RWPE2 (cell line): ENCODE measurements at regions not wholly inside any gene's neighbourhood (a gene's known extent, or its start where the extent isn't known, plus 50 kb on each side); places are given as distances from the start of the nearest gene placed in this dataset.

Experiments used
- ATAC-seq: fragments of 200-7000 bp; cut with Tn5 transposase; 3 replicates; pipeline ENCODE4 v1.9.1; 2021; ENCODE audit warnings: low read depth
- DNase-seq: peaks from one replicate; pipeline ENCODE4 v3.0.0-alpha.2; 2020; ENCODE audit warnings: low spot score
- H3K27ac ChIP-seq: fragments of 450-650 bp; 2 replicates; pipeline ENCODE4 v1.5.1; 2017; ENCODE audit warnings: mild to moderate bottlenecking; ENCODE audit not compliant: poor library complexity, severe bottlenecking
- H3K27me3 ChIP-seq: fragments of 250-450 bp; sonication (Bioruptor Pico); 2 replicates; pipeline ENCODE4 v1.5.1; 2021; ENCODE audit warnings: mild to moderate bottlenecking, moderate library complexity; ENCODE audit not compliant: insufficient read depth, poor library complexity, severe bottlenecking
- H3K36me3 ChIP-seq: fragments of 250-450 bp; sonication (Bioruptor Pico); 2 replicates; pipeline ENCODE4 v1.5.1; 2020; ENCODE audit warnings: low read depth, mild to moderate bottlenecking, moderate library complexity
- H3K4me1 ChIP-seq: fragments of 250-450 bp; sonication (Bioruptor Pico); 2 replicates; pipeline ENCODE4 v1.5.1; 2021; ENCODE audit warnings: mild to moderate bottlenecking, moderate library complexity; ENCODE audit not compliant: insufficient read depth, poor library complexity, severe bottlenecking
- H3K4me3 ChIP-seq: fragments of 250-450 bp; sonication (Bioruptor Pico); 2 replicates; pipeline ENCODE4 v1.5.1; 2021; ENCODE audit warnings: mild to moderate bottlenecking, moderate library complexity; ENCODE audit not compliant: severe bottlenecking
- H3K9me3 ChIP-seq: fragments of 250-450 bp; sonication (Bioruptor Pico); 2 replicates; pipeline ENCODE4 v1.5.1; 2021; ENCODE audit warnings: mild to moderate bottlenecking, moderate library complexity; ENCODE audit not compliant: severe bottlenecking
- CTCF ChIP-seq: fragments of 450-650 bp; IDR thresholded peaks from one replicate; pipeline ENCODE4 v1.5.1; 2017; ENCODE audit warnings: mild to moderate bottlenecking, moderate library complexity; ENCODE audit not compliant: poor library complexity, severe bottlenecking

GRCh38 chr1:118617916-118618315 is 370.2 kb downstream of the TBX15 start:
- Histone ChIP-seq H3K27me3 (peaks cover 5% of the 10 kb centered on the region), H3K27ac (no peak overlapping the region), H3K4me3 (no peak overlapping the region), H3K9me3 (no peaks in the 10 kb centered on the region), H3K36me3 (no peaks in the 10 kb centered on the region), H3K4me1 (no peaks in the 10 kb centered on the region)
- no peak for ATAC-seq
- no peak for TF ChIP-seq CTCF
- DNase-seq: no peak

- DNase-seq (no peak), ATAC-seq (no peak)
- no peak for TF ChIP-seq CTCF
- no peak overlapping the region for H3K27ac ChIP-seq
- H3K4me3 ChIP-seq: no peak overlapping the region
- no peaks in the 10 kb centered on the region for H3K4me1 ChIP-seq
- H3K9me3 ChIP-seq: no peaks in the 10 kb centered on the region
- no peaks in the 10 kb centered on the region for H3K36me3 ChIP-seq
- H3K27me3 ChIP-seq: peaks cover 5% of the 10 kb centered on the region
Observed at GRCh38 chr1:118615066-118615465, 373.1 kb downstream of the TBX15 start.

- DNase-seq: no peak
- Histone ChIP-seq H3K27ac (no peak overlapping the region), H3K4me3 (no peak overlapping the region), H3K36me3 (no peaks in the 10 kb centered on the region), H3K27me3 (no peaks in the 10 kb centered on the region), H3K9me3 (no peaks in the 10 kb centered on the region), H3K4me1 (no peaks in the 10 kb centered on the region)
- TF ChIP-seq CTCF: no peak
- ATAC-seq: no peak
Observed at GRCh38 chr1:118589238-118589846, 398.8 kb downstream of the TBX15 start.

GRCh38 chr1:118588566-118588965 is 399.6 kb downstream of the TBX15 start:
- DNase-seq: no peak
- no peaks in the 10 kb centered on the region for H3K36me3 ChIP-seq
- no peak for ATAC-seq
- no peaks in the 10 kb centered on the region for H3K4me1 ChIP-seq
- no peak for TF ChIP-seq CTCF
- H3K4me3 ChIP-seq: no peak overlapping the region
- H3K9me3 ChIP-seq: no peaks in the 10 kb centered on the region
- H3K27ac ChIP-seq: no peak overlapping the region
- H3K27me3 ChIP-seq: no peaks in the 10 kb centered on the region

GRCh38 chr1:118578276-118578675 is 393.2 kb upstream of the SPAG17 start:
- Histone ChIP-seq H3K9me3 (peaks cover 3% of the 10 kb centered on the region), H3K27me3 (no peaks in the 10 kb centered on the region), H3K27ac (no peak overlapping the region), H3K4me3 (no peak overlapping the region), H3K36me3 (no peaks in the 10 kb centered on the region), H3K4me1 (no peaks in the 10 kb centered on the region)
- ATAC-seq (no peak), DNase-seq (no peak)
- TF ChIP-seq CTCF: no peak
